HG03139 (cell line): ENCODE measurements at regions not wholly inside any gene's neighbourhood (a gene's known extent, or its start where the extent isn't known, plus 50 kb on each side); places are given as distances from the start of the nearest gene placed in this dataset.

Experiments
- ATAC-seq: cut with Tn5 transposase; IDR thresholded peaks from one replicate; pipeline ENCODE4 v1.9.1; 2021; ENCODE audit not compliant: unreplicated experiment

DNA sequence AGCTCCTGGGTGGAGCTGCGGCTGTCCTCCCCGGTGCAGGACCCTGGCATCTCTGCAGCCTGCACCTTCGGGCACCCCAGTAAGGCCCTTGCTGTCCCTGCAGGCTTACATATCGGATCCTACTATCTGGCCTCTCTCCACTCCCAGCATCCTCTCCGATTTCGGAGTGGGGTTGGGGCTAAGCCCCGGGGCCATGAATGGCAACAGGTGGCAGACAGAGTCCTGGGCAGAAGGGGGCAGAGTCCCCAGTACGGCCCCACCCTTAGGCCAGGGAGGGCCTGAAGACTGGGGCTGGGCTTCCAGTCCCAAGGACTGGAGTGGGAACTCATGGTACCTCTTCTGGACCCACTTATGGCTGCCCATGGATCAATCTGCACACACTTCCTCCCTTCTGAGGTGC is 180.4 kb upstream of the MC4R start:
- no peak for ATAC-seq

DNA sequence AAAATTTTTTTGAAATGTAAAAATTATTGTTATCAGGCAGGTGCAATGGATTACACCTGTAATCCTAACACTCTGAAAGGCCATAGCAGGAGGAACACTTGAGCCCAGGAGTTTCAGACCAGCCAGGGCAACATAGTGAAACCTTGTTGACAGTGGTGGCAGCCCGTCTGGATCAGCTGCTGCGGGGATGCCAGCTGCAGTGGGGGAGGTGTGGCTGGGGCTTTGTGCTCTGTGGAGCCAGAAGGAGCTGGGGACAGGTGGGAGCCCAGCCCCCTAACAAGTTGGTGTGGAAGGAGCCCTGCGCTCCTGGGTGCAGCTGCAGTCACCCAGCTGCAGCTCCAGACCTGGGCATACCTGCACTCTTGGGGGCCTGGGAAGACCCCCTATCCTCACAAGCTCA is 182.4 kb upstream of the MC4R start:
- no peak for ATAC-seq

DNA sequence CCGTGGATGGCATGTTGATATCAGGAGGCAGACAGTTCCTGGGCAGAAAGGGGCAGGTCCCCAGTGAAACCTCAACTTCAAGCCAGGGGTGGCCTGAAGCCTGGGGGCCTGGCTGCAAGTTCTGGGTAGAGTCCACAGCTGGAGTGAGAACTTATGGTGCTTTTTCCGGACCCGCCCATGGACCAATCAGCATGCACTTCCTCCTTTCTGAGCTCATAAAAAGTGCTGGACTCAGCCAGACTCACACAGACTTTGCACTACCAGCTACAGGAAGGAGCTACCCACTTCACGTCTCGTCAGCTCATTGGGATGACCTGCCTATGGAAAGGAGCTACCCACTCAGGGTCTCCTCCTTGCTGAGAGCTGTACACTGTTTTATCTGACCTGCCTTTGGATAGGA is 183.1 kb upstream of the MC4R start:
- no peak for ATAC-seq

DNA sequence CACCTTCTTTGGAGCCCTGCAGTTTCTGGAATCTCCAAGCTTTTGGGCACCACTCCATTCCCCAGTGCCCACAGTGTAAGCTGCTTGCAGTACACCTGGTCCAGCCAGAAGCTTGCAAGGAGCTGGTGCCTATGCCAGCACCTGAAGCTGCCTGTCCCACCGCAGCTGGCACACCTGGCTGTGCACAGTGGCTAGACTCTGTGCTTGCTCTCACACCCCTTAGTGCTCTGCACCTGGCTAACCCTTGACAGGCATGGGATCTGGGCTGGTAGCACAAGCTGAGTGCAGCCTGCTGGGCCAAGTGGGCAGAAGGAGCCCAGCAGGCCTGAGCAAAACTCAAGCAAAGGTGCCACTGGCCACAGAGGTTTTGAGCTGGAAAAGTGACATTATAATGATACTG is 183.8 kb upstream of the MC4R start:
- ATAC-seq = no peak

DNA sequence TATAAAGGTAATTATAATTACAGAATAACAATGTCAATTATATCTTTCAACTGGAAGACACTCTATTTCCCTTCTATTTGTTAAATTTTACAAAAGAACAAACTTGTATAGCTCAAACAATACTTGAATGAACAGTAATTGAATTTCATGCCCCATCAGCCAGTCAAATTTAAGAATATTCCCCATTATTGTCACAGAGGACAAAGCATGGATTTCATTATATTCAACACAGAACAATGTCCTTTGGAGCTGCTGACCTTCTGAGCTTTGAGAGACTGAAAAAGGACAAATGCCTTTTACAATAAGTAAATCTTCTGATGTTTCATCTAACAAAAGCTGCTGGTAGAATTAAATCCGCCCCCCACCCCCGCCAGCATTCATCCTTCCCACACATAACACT is 187.5 kb upstream of the MC4R start:
- no peak for ATAC-seq

DNA sequence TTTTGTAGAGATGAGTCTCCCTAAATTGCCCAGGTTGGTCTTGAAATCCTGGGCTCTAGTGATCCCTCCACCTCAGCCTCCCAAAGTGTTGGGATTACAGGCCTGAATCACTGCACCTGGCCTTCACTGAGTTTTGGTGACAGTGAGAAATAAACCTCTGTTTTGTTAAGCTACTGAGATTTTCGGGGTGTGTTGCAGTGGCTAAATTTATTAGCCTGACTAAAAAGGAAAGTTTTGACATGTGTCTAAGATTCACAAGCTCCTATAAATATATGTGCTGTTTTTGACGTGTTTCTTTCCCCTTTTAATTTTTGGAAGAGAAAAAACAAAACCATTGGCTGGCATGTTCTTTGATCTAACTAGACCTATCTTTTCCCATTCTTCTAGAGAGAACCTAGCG is 190.5 kb upstream of the MC4R start:
- no peak for ATAC-seq

DNA sequence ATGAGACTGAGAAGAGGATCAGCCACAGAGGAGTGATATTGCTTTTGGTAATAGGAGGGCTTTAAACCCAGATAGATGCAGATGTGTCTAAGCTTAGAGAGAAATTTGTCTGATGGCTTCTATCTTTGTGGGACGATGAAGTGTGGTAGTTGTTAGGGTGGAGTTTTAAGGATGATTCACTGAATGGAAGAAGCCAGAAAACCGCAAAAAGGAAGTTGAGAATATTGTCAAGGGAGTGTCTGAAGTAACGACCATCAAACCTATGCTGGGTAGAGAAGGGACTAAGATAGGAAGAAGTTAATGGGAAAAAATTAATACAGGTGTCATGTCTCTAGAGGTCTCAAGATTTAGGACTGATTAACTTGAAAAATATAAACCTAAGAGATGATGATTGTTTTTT is 195.6 kb upstream of the MC4R start:
- no peak for ATAC-seq

DNA sequence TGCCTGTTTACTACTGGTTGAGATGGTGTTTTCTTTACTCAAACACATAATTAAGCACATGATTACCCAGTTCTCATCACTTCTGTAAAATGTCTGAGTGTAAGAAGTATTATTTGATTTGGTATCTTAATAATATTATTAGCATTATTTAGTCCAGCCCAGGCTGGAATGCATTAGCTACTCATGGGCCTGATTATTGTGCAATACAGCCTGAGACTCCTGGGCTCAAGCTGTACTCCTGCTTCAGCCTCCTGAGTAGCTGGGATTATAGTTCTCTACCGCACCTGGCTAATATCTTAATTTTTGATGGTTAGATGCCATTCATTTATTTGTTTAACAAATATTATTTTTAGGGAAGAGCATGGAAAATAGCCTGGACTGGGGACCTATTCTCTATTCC is 197.6 kb upstream of the MC4R start:
- ATAC-seq = no peak

DNA sequence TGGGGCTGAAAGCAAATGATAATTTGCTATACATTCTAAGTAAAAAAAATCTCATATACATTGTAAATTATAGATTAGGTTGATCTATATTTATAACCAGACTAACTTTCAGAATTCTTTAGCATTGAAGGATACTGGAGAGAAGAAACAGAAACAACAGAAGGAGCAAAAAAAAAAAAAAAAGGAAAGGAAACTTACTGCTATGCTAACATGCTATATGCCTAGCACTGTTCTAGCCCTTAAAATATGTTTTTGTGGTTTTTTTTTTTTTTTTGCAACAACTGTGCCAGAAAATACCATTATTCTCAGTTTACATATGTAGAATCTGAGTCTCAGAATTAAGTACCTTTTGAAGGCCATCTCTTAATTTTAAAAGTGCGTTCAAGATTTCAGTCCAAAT is 204.9 kb upstream of the MC4R start:
- ATAC-seq = no peak

DNA sequence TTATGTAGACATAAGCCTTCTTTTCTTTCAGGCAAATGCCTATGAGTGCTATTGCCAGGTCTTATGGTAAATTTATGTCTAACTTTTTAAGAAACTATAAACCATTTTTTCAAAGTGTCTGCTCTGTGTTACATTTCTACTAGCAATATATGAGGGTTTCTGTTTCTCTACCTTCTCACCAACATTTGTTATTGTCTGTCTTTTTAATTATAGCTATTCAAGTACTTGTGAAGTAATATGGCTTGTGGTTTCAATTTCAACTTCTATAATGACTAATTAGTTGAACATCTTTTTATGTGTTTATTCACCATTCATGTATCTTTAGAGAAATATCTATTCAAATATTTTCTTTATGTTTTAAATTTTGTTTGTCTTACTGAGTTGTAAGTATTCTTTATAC is 213.1 kb upstream of the MC4R start:
- no peak for ATAC-seq

DNA sequence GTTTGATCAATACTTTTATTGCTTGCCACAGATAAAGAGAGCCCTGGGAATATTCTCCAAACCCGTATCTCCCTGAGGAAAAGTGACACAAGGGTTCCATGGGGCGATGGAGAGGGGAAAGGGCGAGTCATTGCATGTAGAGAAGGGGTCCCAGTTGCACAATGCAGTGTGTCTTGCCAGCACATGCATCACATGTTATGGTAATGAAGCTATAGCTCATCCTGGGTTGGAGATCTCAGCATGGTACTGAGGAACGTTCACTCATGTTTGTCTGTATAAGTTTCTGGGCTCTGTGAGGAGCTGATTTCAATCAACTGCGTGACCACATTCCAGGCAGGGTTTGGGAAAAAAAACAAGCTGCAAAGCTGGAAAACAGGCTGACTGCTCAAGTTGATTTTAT is 220.7 kb upstream of the MC4R start:
- ATAC-seq = no peak

DNA sequence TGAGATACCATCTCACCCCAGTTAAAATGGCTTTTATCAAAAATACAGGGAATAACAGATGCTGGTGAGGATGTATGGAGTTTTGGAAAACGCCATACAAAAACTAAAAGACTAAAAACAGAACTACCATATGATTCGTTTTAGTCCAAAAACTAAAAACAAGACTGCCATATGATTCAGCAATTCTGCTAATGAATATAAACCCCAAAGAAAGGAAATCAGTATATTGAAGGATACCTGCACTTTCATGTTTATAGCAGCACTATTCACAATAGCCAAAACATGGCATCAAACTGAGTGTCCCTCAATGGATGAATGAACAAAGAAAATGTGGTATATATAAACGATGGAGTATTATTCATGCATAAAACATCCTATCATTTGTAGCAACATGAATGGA is 224.4 kb upstream of the MC4R start:
- no peak for ATAC-seq

DNA sequence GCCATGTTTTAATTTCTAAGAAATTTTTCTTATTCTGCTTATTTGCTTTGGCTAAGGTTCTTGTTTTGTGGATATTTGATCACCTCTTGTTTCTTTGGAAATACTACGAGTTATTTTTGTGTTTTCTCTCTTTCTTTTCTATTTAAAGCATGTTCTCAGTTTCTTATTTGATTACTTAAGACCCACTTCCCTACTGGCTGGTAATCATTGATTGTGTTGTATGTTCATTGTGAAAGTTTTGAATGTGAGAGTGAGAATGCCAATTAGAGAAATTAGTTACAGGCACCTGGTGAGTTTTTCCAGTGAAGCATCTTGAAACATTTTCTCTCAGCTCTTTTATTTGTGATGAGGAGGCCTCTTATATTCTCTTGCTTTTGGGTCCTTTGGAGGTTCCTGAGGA is 226.7 kb upstream of the MC4R start:
- ATAC-seq = peak; percentile 92

DNA sequence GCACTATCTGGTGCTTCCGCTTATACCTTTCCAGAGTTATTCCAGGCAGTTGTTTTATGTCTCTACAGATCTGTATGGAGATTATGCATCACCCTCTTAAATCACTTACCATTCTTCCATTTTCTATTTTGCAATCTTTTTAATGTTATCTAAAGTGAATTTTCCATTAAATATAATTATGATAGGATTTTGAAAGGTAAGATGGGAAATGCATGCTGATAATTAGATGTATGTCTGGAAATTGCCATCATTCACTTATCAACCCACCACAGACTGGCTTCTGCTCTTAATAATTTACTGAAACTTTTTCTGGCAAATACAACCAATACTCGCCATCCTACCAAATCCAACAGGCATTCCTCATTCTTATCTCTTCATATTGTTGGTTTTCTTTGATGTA is 227.4 kb upstream of the MC4R start:
- ATAC-seq = no peak

DNA sequence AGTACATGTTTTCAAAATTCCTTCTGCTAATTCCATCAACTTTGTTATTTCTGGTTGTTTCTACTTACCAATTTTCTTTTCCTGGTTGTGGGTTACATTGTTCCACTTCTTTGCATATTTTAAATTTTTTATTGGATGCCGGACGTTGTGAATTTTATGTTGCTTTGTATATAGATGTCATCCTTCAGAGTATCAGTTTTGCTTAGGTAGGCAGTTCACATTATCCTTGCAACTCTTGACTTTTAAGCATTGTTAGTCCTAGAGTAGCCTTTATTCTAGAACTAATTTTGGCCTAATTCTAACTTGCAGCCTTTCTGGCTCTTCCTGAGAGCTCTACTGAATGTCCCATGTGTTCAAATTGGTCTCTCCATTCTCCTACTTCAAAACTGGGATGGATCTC is 228.7 kb upstream of the MC4R start:
- no peak for ATAC-seq

DNA sequence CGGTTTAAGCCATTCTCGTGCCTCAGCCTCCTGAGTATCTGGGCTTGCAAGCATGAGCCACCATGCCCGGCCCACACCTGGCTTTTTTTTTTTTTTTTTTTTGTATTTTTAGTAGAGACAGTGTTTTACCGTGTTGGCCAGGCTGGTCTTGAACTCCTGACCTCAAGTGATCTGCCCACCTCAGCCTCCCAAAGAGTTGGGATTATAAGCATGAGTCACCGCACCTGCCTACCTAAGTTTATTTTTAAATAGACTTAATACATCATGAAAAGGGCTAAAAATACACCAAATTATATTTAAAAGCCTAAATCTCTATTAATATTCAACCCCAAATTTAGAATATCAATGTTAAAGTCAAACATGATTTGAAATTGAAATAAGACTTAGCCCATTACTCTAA is 250.8 kb upstream of the MC4R start:
- no peak for ATAC-seq

DNA sequence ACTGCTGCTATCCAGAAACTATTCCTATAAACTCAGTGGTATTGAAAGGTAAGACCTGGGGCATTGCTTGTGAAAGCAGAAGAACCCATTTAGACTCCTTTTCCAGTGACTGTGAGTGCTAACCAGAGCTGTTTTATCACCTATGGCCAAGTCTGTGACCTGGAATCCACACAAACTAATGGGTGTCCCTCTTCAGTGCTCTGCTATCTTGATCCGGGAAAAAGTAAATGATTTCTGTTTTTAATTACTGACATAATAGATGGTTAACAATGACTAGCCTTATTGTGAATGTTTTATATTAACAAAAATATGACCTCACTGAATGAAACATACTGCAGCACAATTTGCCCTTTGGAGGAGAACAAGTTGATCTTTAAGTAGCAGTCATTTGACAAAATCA is 251.6 kb upstream of the MC4R start:
- no peak for ATAC-seq

DNA sequence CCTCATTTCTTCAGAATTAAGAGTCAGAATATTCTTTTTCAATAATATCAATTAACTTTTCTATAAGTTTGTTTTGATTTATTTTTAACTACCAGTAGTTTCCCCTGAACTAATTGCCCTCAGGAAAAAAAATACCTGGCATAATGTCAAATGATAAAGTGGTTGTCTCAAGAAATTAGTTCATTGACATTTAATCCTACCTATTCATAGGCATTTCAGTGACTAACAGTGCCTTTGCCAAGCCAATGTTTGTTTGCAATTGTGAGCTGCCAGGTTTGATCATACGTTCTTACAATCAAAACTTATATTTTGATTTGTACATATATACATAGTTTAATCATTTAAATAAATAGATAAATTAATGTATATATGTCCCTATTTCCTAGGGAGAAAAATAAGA is 267.3 kb upstream of the MC4R start:
- no peak for ATAC-seq

DNA sequence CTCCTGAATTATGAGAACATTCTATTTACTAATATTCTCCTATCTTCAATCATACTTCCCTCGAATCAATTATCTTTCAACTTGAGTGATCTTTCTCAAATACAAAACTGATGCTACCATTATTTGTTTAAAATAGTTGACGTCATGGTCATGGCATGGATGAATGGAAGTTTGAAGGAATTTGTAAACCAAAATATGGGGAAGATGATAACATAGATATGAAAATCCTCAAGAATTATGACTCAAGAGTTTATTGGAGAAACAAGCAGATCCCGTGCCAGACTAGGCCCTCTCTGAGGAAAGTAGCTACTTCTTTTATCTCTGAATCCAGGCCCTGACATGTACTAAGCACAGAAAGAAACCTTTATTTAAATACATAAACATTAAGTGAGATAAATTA is 270.4 kb upstream of the MC4R start:
- ATAC-seq = no peak

DNA sequence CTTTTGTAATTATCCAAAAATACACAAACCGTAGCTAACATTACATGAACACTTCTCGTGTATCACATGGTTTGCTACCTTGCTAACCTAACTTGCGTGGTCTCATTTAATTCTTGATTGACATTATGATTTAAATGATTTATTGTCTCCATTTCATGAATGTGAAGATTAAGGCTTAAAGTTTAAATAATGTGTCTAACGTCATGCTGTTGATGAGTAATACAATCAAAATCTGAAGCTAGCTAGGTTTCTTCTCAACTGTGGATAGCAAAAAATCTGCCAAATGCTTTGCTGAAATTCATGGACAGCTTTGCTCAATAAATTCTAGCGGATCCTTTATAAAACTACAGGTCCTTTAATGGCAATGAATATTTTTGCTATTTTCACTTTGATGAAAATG is 274.1 kb upstream of the MC4R start:
- ATAC-seq = no peak

DNA sequence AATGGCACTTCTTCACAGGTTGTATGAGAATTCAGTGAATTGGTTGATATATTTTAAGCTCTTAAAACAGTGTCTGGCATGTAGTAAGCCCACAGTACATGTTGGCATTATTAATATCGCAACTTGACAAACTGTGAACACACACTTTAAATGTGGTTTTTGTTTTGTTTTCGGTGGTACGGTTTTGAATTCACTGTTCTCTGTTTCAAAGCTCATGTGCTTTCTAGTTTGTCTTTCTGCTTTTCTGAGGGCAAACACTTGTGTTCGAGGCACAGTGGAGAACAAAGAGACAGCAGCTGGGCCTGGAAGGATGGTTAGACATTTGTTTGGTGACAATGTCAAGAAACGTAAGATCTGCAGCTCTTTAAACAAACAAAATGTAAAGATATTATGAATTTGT is 276.5 kb upstream of the MC4R start:
- peak; percentile 76 for ATAC-seq

DNA sequence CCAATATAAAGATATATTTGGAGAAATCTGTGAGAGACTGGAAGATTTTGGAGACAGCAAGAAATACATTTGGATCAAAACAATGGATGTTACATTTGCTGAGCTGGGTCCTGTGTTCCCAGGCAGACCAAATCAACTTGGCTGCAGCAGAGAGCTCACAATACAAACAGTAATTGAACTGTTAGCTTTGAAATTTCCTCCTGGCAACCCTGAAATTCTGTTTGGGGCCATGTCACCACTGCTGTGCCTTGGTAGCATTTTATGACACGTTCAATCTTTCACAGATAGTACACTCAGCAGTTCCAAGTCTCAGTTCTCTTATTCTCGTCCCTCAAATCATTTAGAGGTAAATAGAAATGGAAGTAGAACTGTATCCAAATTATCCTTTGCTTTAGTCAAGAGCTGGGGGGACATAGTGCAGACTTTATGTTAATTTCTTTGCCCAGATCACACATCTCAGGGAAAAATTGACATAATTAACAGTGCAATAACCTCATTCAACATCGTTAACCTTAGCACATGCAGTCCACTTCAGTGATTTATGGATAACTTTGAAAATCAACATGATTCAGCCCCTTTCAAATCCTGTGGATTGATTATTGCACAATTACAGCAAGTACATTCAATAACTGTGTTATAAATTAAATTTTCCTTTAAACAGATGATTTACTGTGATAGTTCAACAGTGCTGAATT is 277.4 kb upstream of the MC4R start:
- no peak for ATAC-seq

DNA sequence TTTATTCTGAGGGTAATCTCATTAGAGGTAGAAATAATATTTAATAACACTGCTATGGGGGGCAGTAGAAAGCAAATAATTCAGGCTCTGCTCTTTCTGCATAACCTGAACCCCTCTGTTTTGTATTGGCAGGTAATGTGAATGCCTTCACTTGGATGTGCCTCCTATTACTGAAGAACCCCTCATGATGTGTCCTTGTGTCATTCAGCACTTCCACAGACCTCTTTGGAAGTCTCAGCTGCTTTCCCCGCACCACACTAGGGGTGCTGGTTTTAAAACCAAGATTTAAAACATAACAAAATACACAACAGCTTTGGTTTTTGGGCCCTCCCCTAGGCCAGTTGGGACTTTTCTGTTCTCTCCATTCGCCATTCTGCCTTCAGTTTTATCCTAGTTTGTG is 281.7 kb upstream of the MC4R start:
- no peak for ATAC-seq

DNA sequence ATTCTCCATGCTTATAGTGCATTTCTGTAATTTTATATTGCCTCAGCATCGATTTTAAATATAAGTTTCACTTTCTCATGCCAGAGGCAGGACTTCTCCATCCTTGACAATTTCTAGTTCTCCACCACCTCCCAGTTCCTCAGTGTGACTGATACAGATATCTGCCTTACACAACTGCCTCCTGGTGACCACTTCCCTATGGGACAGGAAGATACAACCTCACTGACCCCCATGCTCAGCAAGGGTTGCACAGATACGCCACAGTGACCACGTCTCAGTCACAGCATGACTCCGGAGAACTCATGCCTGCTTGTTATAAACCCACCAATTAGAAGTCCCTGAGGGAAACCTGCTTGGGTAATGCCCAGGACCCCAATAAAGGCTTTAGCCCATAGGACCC is 284.0 kb upstream of the MC4R start:
- no peak for ATAC-seq
